ENCODE measurements at regions not wholly inside any gene's neighbourhood (a gene's known extent, or its start where the extent isn't known, plus 50 kb on each side); places are given as distances from the start of the nearest gene placed in this dataset.

GRCh38 chr18:56445422-56445821, 193.0 kb downstream of the TXNL1 start:
- no peak for FAIRE-seq

GRCh38 chr18:56444201-56444600, 194.2 kb downstream of the TXNL1 start:
- no peaks in the 10 kb centered on the region for H3K27me3 ChIP-seq (ENCODE audit: control insufficient read depth in 2 of 2, insufficient read depth in 2 of 2, low read length in 2 of 2)
- WGBS (ENCODE audit: insufficient coverage, low coverage, missing lambda C conversion rate) = 3% methylated on average over 3 of the region's 3 CpGs
- no peaks in the 10 kb centered on the region for H3K4me1 ChIP-seq (replicated peaks in 1 of 2; ENCODE audit: control insufficient read depth in 2 of 2, insufficient read depth in 2 of 2, low read length in 2 of 2)
- H3K4me2 ChIP-seq (ENCODE audit: insufficient read depth, low read length) = no peak overlapping the region
- ChIA-PET POLR2A (no interaction called here), CTCF (ENCODE audit: low intra/inter-chr PET ratio) (no interaction called here)
- no peaks in the 10 kb centered on the region for H3K79me2 ChIP-seq (ENCODE audit: control insufficient read depth, insufficient read depth, low read length)
- no peak overlapping the region for H3K9ac ChIP-seq (ENCODE audit: insufficient read depth in 1 of 2, low read depth in 2 of 2, low read length in 2 of 2)
- in situ Hi-C loops (cut with MboI) (no loop called here), intact Hi-C loops (cut with micrococcal nuclease) (no loop called here)
- H4K20me1 ChIP-seq (replicated peaks; ENCODE audit: control insufficient read depth, insufficient read depth, low read length) = no peaks in the 10 kb centered on the region
- H3K4me3 ChIP-seq = no peak overlapping the region
- no peaks in the 10 kb centered on the region for H3K9me3 ChIP-seq (replicated peaks; ENCODE audit: control insufficient read depth, insufficient read depth, low read depth, low read length)
- BruUV-seq (replicated peaks) = no TSS peak
- ATAC-seq (no peak), FAIRE-seq (no peak), DNase-seq (ENCODE audit: extremely low read depth in 1 of 4, low spot score in 3 of 4) (no peak)
- H3K27ac ChIP-seq (ENCODE audit: extremely low read depth, low read depth, low read length) = no peak overlapping the region
- H2AFZ ChIP-seq (ENCODE audit: low read depth, low read length) = no peak overlapping the region
- no peaks in the 10 kb centered on the region for H3K36me3 ChIP-seq (ENCODE audit: control insufficient read depth, insufficient read depth, low read length)
- no peaks in the 10 kb centered on the region for H3K9me1 ChIP-seq (ENCODE audit: control insufficient read depth, insufficient read depth, low read length)
- no peak for TF ChIP-seq ZMIZ1 (IDR thresholded peaks at IDR 0.05; ENCODE audit: low read depth in 2 of 2, low read length in 2 of 2)
- TF ChIP-seq STAT5A (IDR thresholded peaks at IDR 0.05; ENCODE audit: borderline replicate concordance, low read length) = no peak
- TF ChIP-seq SP1 (CRISPR knock-in tag; IDR thresholded peaks at IDR 0.05) = no peak
- TF ChIP-seq ZNF584 (CRISPR knock-in tag; IDR thresholded peaks at IDR 0.05; ENCODE audit: low read depth) = no peak
- no peak for TF ChIP-seq ASH1L (IDR thresholded peaks at IDR 0.05; ENCODE audit: borderline replicate concordance, low read depth, partially characterized antibody)
- no peak for TF ChIP-seq MBD1 (CRISPR knock-in tag; IDR thresholded peaks at IDR 0.05)
- TF ChIP-seq ZBTB26 (CRISPR knock-in tag; IDR thresholded peaks at IDR 0.05) = no peak
- TF ChIP-seq NR2F6 (CRISPR knock-in tag; IDR thresholded peaks at IDR 0.05) = no peak

More at GRCh38 chr18:56445422-56445821, 193.0 kb downstream of the TXNL1 start:
- Histone ChIP-seq H3K36me3 (ENCODE audit: control insufficient read depth, insufficient read depth, low read length) (no peaks in the 10 kb centered on the region), H3K9me1 (ENCODE audit: control insufficient read depth, insufficient read depth, low read length) (no peaks in the 10 kb centered on the region), H3K79me2 (ENCODE audit: control insufficient read depth, insufficient read depth, low read length) (no peaks in the 10 kb centered on the region), H4K20me1 (replicated peaks; ENCODE audit: control insufficient read depth, insufficient read depth, low read length) (no peaks in the 10 kb centered on the region), H3K9me3 (replicated peaks; ENCODE audit: control insufficient read depth, insufficient read depth, low read depth, low read length) (no peaks in the 10 kb centered on the region), H3K4me3 (no peak overlapping the region), H3K4me1 (replicated peaks in 1 of 2; ENCODE audit: control insufficient read depth in 2 of 2, insufficient read depth in 2 of 2, low read length in 2 of 2) (no peaks in the 10 kb centered on the region), H3K27ac (ENCODE audit: extremely low read depth, low read depth, low read length) (no peak overlapping the region), H3K4me2 (ENCODE audit: insufficient read depth, low read length) (no peak overlapping the region), H3K9ac (ENCODE audit: insufficient read depth in 1 of 2, low read depth in 2 of 2, low read length in 2 of 2) (no peak overlapping the region), H3K27me3 (ENCODE audit: control insufficient read depth in 2 of 2, insufficient read depth in 2 of 2, low read length in 2 of 2) (no peaks in the 10 kb centered on the region), H2AFZ (ENCODE audit: low read depth, low read length) (no peak overlapping the region)
- ATAC-seq = no peak
- CTCF ChIA-PET (ENCODE audit: low intra/inter-chr PET ratio) = no interaction called here
- BruUV-seq (replicated peaks) = no TSS peak
- in situ Hi-C loops (cut with MboI) = no loop called here
- WGBS (ENCODE audit: insufficient coverage, low coverage, missing lambda C conversion rate) = 2% methylated on average over 6 of the region's 6 CpGs
- POLR2A ChIA-PET = no interaction called here
- TF ChIP-seq ASH1L (IDR thresholded peaks at IDR 0.05; ENCODE audit: borderline replicate concordance, low read depth, partially characterized antibody) = no peak
- no peak for TF ChIP-seq WHSC1 (IDR thresholded peaks at IDR 0.05; ENCODE audit: low read length)
- TF ChIP-seq NUFIP1 (IDR thresholded peaks at IDR 0.05; ENCODE audit: partially characterized antibody) = no peak
- intact Hi-C loops (cut with micrococcal nuclease) = no loop called here
- DNase-seq (ENCODE audit: extremely low read depth in 1 of 4, low spot score in 3 of 4) = no peak
